ENCODE measurements at regions not wholly inside any gene's neighbourhood (a gene's known extent, or its start where the extent isn't known, plus 50 kb on each side); places are given as distances from the start of the nearest gene placed in this dataset.

- Histone ChIP-seq H2BK120ac (ENCODE audit: low read depth, low read length) (no peak overlapping the region), H3K9me3 (ENCODE audit: control insufficient read depth, insufficient read depth, low read length) (peaks cover 15% of the 10 kb centered on the region), H3K9ac (ENCODE audit: low read depth, low read length) (no peak overlapping the region), H3K4me1 (ENCODE audit: control insufficient read depth, insufficient read depth, low read length) (no peaks in the 10 kb centered on the region), H4K91ac (ENCODE audit: insufficient read depth, low read depth, low read length) (no peak overlapping the region), H2AFZ (replicated peaks; ENCODE audit: low read length, poor library complexity) (no peak overlapping the region), H3K56ac (ENCODE audit: extremely low read depth, insufficient read depth, low read length) (no peak overlapping the region), H2BK5ac (ENCODE audit: low read depth, low read length, poor library complexity, severe bottlenecking) (no peak overlapping the region), H2AK9ac (replicated peaks; ENCODE audit: low read depth, low read length, poor library complexity) (no peak overlapping the region), H2BK20ac (ENCODE audit: low read depth, low read length) (no peak overlapping the region), H3K9me1 (ENCODE audit: insufficient read depth, low read length) (no peaks in the 10 kb centered on the region), H3K4ac (ENCODE audit: low read depth, low read length) (no peak overlapping the region), H3K4me2 (ENCODE audit: low read depth, low read length) (no peak overlapping the region), H3K27me3 (ENCODE audit: control insufficient read depth, insufficient read depth, low read length) (no peaks in the 10 kb centered on the region), H4K8ac (ENCODE audit: low read depth in 2 of 2, low read length in 2 of 2) (no peak overlapping the region), H3K4me3 (ENCODE audit: insufficient read depth, low read depth, low read length) (no peak overlapping the region), H4K20me1 (ENCODE audit: insufficient read depth, low read length) (no peaks in the 10 kb centered on the region), H3K27ac (ENCODE audit: insufficient read depth, low read length) (no peak overlapping the region), H3K14ac (replicated peaks; ENCODE audit: low read depth, low read length) (no peak overlapping the region), H2AK5ac (ENCODE audit: low read depth, low read length) (no peak overlapping the region), H3K79me1 (ENCODE audit: low read depth in 1 of 2, low read length in 2 of 2) (no peaks in the 10 kb centered on the region), H4K5ac (ENCODE audit: low read depth, low read length) (no peak overlapping the region), H3K36me3 (ENCODE audit: control insufficient read depth, insufficient read depth, low read length) (no peaks in the 10 kb centered on the region), H2BK15ac (ENCODE audit: low read depth, low read length) (no peak overlapping the region), H3K18ac (ENCODE audit: low read depth, low read length) (no peak overlapping the region), H3K23ac (ENCODE audit: low read depth, low read length) (no peak overlapping the region)
- dilution Hi-C loops (cut with HindIII; ENCODE audit: low sequenced_read_pairs, unreplicated experiment), result no loop called here
- in situ Hi-C loops (cut with MboI; ENCODE audit: low sequenced_read_pairs), result no loop called here
- no TSS peak for BruUV-seq (replicated peaks)
- intact Hi-C loops (cut with micrococcal nuclease), result no loop called here
- no CpG with 5 or more reads among the region's 2 CpGs for WGBS, 2 experiments (ENCODE audit: extremely low coverage in 2 of 2, insufficient read length in 1 of 2)
- ChIA-PET POLR2A (ENCODE audit: unreplicated experiment) (no interaction called here), CTCF (no interaction called here)
- DNase-seq (no peak), ATAC-seq (ENCODE audit: low read depth) (no peak)
- TF ChIP-seq MAZ (IDR thresholded peaks at IDR 0.05; ENCODE audit: borderline replicate concordance, low read depth, low read length) (no peak), USF2 (IDR thresholded peaks at IDR 0.05; ENCODE audit: low read depth, low read length) (no peak), NFE2L2 (IDR thresholded peaks at IDR 0.05; ENCODE audit: low read depth, low read length) (no peak), CHD1 (IDR thresholded peaks at IDR 0.05; ENCODE audit: low read depth, low read length) (no peak), SMC3 (IDR thresholded peaks at IDR 0.05; ENCODE audit: low read depth, low read length) (no peak), RCOR1 (IDR thresholded peaks at IDR 0.05; ENCODE audit: insufficient replicate concordance, low read length) (no peak), MAFK (IDR thresholded peaks at IDR 0.05; ENCODE audit: low read depth, low read length) (no peak), RAD21 (IDR thresholded peaks at IDR 0.05; ENCODE audit: low read length) (no peak), POLR2A (IDR thresholded peaks at IDR 0.05; ENCODE audit: low read depth, low read length) (no peak), FOS (IDR thresholded peaks at IDR 0.05; ENCODE audit: low read depth, low read length) (no peak), RFX5 (IDR thresholded peaks at IDR 0.05; ENCODE audit: low read depth, low read length) (no peak), BHLHE40 (IDR thresholded peaks at IDR 0.05; ENCODE audit: low read depth, low read length) (no peak), CTCF (conservative IDR thresholded peaks at IDR 0.05; ENCODE audit: low read depth, low read length) (no peak), ELK1 (IDR thresholded peaks at IDR 0.05; ENCODE audit: borderline replicate concordance, low read depth, low read length) (no peak)
Observed at GRCh38 chr21:23402929-23403520, 2204.3 kb downstream of the MRPL39 start.

Measured in IMR-90 (cell line).